GM13977 (cell line): ENCODE measurements at regions not wholly inside any gene's neighbourhood (a gene's known extent, or its start where the extent isn't known, plus 50 kb on each side); places are given as distances from the start of the nearest gene placed in this dataset.
"Not testable (repeated sequence)": the region's sequence is repeated elsewhere in the genome, so short reads cannot be mapped to it uniquely, and the experiment has no call there.

Experiments
- DNase-seq: peaks from one replicate; pipeline ENCODE4 v3.0.0; 2012; ENCODE audit warnings: low spot score
- CTCF ChIP-seq: IDR thresholded peaks from 2 replicates; pipeline ENCODE4 v1.5.1; 2012; ENCODE audit warnings: mild to moderate bottlenecking, control low read depth; ENCODE audit not compliant: insufficient read depth; ENCODE audit errors: extremely low read depth, missing control alignments
- in situ Hi-C: fragments of 300-500 bp; cut with MboI; formaldehyde crosslinking; loops from one replicate; pipeline ENCODE4 v1.12.0; 2022; ENCODE audit warnings: low sequenced_read_pairs, low pct_unique_long_range_greater_than_20kb, mixed read lengths, inconsistent platforms; ENCODE audit not compliant: unreplicated experiment

DNA sequence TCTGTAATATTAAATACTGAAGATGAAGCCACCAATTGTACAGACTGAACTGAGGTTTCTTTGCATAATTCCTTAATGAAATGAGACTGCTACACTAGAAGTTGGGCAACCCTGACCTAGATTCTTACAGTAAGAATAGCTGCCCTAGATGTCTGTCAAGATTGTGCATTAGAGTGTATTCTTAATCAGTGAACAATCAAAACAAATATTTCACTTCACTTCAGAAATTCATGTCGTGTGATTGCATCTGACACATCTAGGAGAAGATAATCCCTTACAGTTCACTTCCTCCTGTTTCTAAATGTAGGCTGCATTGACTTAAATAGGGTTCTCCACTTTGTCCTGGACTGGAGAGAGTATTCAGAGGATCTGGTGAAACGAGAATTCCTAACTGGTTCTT is 283.1 kb downstream of the HNRNPD start:
- in situ Hi-C loops: no loop called here
- no peak for DNase-seq
- no peak for TF ChIP-seq CTCF

GRCh38 chr4:82084747-82085146 is 289.0 kb downstream of the HNRNPD start:
- in situ Hi-C loops: no loop called here
- no peak for DNase-seq
- TF ChIP-seq CTCF: no peak

- DNase-seq, in situ Hi-C loops: not testable (repeated sequence)
Observed at GRCh38 chr4:82077471-82077995, 296.3 kb downstream of the HNRNPD start.

DNA sequence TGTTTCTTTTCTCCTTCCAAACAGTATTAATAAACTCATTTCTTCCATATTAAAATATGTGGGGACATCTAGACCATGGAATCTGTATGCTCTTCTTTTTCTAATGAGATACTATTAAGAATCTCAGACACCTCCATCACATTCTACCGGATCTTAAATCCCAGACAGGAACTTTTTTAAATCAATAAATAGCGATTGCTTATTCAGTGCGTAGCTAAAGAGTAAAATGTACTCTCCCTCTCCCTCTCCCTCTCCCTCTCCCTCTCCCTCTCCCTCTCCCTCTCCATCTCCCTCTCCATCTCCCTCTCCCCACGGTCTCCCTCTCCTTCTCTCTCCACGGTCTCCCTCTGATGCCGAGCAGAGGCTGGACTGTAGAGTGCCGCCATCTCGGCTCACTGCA is 297.0 kb downstream of the HNRNPD start:
- in situ Hi-C loops: no loop called here
- no peak for DNase-seq
- no peak for TF ChIP-seq CTCF

DNA sequence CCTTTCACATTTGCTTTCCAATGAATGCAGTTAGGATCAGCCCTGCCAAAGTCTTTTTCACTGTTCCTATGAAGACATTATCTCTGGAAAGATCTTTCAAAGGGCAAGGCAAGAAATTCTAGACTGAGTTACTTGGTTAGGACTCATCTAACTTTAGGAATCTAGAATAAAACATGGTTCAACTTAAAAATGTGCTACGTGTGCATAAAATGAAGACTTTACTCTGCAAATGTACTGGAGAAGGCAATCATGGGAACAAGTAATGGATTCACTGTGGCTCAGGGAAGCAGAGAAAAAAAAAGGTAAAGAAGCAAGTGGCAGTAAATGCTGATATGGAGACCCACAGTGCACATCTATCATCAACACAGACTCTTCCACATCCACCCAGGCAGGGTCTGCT is 297.4 kb downstream of the HNRNPD start:
- TF ChIP-seq CTCF: no peak
- no peak for DNase-seq

GRCh38 chr4:82071951-82072350 is 301.8 kb downstream of the HNRNPD start:
- TF ChIP-seq CTCF: no peak
- no peak for DNase-seq
- in situ Hi-C loops: no loop called here

More for the DNA sequence above, 297.4 kb downstream of the HNRNPD start:
- in situ Hi-C loops: no loop called here

DNA sequence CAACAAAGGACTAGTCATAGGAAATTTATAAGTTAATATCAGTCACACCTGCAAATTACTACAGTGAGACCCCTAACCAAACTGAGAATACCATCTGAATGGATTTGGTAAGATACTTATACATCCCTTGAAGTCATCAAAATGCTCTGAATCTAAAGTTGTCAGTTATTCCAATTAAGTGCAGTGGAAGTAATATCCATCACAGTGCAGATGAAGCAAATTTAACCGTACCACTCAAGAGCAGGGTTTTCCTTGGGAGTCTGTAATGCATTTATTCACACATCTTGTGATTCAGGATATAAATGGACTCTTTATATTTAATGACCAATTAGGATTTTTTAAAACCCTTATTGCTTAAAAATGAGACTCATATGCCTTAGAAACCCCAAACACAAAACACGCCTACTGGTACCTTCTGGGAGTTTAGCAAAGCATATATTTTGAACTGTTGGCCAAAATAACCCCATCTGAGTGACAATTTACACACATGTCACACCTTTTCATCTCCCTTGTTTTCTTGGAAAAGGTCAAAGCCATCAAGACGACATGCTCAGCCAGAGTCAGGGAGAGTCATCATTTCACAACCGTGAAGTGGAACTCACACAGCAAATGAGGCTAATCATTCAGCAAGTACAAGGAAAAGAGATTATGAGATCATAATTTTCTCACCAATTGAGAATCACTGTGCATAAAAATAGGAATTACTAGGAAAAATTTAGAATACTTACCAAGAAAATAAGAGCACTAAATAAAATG is 303.7 kb downstream of the HNRNPD start:
- TF ChIP-seq CTCF: no peak
- DNase-seq: no peak
- in situ Hi-C loops: no loop called here
